Left lobe of liver (tissue), 2 donors: ENCODE measurements at regions not wholly inside any gene's neighbourhood (a gene's known extent, or its start where the extent isn't known, plus 50 kb on each side); places are given as distances from the start of the nearest gene placed in this dataset.

Source experiments
- ATAC-seq: fragments of 200-7000 bp; cut with Tn5 transposase; one replicate; pipeline ENCODE4 v1.9.1; 2020; ENCODE audit warnings: mild to moderate bottlenecking, moderate library complexity
- DNase-seq: peaks from one replicate; pipeline ENCODE4 v3.0.0-alpha.2; 2020; ENCODE audit warnings: low spot score
- donor health status: DM: no; HTN: no; CAD: no; lungs with moderate emphysema.
- donor health status: DM: no; HTN: yes; CAD: no.

DNA sequence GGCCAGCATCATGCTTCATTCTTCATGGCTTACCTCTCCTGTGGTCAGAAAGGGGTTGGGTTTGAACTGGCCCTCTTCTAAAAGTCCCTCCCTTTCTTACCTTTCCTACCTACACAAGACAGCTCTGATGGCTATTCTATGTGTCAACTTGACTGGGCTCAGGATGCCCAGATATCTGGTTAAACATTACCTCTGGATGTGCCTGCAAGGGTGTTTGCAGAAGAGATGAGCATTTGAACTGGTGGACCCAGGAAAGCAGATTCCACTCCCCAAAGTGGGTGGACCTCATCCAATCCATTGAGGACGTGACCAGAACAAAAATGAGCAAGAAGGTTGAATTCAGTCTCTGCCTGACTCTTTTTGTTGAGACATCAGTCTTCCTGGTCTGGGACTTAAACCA lies 79.0 kb upstream of the TCF7L2 start:
- DNase-seq: no peak
- no peak for ATAC-seq

DNA sequence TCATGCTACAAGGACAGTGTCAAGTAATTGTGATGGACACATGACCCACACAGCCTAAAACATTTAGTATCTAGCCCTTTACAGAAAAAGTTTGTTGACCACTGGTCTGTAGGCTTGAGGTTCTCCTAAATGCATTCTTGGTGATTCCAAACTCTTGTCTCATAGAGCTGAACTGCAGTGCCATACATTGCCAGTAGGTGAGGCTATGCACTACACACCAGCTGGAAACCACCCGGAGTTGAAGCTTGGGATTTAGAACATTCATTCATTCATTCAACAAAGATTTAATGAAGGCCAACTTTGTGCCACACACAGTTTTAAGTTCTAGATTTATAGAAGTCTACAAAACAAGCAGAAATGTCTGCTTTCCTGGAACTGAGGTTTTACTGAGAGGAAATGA lies 77.3 kb upstream of the TCF7L2 start:
- DNase-seq: no peak

DNA sequence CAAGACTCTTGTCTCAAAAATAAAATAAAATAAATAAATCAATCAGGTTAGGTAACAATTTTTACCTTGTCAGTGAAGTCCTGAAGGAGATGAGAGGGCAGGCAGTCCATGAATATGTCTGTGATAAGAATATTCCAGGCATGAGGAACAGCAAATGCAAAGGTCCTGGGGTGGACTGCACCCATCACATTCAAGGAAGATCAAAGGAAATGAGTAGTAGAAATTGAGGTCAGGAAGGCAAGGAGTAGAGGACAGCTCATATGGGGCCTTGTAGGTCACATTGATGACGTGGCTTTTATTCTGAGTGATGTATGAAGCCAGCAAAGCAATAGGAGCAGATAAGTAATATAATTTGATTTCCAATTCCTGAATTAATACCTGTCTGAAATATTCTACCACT lies 76.5 kb upstream of the TCF7L2 start:
- DNase-seq: no peak
- no peak for ATAC-seq

More for the DNA sequence above, 77.3 kb upstream of the TCF7L2 start:
- no peak for ATAC-seq

DNA sequence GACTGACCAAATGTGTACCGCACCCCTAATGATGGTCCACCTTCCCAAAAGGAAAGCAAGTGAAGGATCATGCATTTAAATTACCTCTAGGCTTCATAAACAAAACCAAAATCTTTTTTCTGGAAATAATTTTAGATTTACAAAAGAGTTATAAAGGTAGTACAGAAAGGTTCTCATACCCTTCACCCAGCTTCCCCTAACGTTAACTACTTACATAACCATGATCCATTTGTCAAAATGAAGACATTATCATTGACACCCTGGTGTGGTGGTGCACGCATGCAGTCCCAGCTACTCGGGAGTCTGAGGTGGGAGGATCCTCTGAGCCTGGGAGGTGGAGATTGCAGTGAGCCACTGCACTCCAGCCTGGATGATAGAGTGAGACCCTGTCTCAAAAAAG lies 75.1 kb upstream of the TCF7L2 start:
- no peak for ATAC-seq

DNA sequence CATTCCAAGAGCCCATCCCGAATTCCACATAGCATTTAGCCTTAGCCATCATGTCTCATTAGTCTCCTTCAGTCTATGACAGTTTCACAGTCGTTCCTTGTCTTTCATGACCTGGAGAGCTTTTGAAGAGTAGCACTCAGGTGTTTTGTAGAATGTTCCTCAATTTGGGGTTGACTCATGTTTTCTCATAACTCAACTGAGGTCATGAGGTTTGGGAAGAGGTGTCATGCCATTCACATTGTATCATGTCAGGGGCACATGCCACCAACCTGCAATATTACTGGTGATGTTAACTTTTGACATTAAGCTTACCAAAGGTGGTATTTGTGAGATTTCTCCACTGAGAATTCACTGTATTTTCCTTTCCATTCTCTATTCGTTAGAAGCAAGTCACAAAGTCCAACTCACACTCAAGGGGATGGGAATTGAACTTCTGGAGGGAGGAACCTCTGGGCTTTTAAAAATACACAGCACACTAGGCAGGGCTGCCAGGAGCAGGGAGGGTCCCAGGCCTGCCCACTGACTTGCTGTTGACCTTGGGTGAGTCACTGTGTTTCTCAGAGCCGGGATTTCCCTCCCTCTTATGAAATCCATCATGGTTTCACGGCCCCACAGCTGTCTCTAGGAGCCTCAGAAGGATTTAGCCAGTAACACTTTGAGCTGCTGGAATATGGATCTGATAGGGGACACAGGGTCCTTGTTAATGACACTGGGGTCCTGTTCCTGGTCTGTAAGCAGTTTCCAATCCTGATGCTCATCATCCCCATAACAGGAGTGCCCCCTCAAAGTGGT lies 74.4 kb upstream of the TCF7L2 start:
- ATAC-seq (no peak), DNase-seq (no peak)

More for the DNA sequence above, 75.1 kb upstream of the TCF7L2 start:
- no peak for DNase-seq

DNA sequence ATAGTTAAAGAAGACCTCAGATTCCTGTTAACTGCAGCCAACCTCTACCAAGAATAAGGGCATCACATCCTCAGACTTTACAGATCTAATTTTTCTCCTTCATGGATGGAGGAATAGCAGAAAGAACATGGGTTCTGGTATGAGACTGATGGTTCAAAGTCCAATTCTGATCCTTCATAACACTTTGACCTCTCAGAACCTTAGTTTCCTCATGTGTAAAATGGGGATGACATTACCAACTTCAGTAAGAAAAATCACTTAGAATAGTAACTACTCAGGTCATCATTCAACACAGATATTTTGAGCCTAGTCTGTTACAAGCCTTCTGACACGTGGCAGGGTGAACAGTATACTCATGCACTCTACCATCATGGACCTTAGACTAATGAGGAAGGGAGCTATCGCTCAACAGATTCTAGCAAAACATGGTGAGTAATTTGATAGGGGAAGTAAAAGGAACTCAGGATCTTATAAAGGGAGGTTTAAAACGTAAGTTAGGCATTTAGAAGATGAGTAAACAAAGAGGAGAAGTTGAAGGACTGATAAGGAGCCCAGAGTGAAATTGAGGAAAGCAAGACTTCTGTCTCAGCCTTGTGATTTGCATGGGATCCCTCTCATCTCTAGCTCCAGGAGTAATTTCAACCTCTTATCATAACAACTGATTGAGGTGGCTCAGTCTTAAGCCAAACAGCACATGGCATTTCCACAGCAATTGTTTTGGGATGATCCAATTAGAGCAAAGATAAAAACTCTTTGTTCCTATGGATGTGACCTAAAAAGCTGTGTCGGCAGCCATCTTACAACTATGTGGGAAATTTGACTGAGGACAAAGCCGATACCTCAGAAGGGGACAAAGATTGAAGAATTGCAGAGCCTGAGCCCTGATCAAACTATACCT lies 69.2 kb upstream of the TCF7L2 start:
- no peak for DNase-seq
- no peak for ATAC-seq

DNA sequence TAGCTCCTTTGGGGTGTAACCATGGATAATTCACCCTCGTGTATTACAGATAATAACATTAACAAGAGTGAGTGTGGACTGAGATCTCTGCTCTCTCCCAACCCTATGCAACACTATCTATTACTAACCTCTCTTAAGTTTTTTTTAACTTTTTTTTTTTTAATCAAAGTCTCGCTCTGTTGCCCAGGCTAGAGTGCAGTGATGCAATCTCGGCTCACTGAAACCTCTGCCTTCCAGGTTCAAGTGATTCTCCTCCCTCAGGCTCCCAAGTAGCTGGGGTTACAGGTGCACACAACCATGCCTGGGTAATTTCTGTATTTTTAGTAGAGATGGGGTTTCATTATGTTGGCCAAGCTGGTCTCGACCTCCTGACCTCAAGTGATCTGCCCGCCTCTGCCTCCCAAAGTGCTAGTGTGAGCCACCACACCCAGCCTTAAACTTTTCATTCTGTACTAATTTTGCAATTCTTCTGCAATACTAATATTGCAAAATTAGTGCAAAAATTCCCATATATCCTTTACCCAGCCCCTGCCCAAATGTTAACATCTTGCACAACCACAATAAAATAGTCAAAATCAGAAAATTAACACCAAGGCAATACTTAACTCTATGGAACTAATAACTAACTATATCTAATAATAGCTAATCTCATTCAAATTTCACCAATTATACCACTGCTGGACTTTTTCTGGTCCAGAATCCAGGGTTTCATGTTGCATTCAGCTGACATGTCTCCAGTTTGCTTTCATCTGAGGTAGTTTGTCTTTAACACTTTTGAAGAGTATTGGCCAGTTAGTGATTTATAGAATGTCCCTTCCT lies 66.5 kb upstream of the TCF7L2 start:
- no peak for DNase-seq
- no peak for ATAC-seq

DNA sequence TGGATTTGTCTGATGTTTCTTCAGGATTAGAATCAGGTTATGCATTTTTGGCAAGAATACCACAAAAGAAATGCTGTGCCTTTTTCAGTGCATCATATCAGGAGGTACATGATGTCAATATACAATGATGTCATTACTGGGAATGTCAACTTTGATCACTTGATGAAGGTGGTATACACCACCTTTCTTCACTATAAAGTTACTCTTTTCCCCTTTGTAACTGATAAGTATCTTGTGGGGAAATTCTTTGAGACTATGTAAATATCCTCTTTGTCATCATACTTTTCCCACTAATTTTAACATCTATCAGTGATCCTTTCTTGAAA lies 65.9 kb upstream of the TCF7L2 start:
- DNase-seq (no peak), ATAC-seq (no peak)

DNA sequence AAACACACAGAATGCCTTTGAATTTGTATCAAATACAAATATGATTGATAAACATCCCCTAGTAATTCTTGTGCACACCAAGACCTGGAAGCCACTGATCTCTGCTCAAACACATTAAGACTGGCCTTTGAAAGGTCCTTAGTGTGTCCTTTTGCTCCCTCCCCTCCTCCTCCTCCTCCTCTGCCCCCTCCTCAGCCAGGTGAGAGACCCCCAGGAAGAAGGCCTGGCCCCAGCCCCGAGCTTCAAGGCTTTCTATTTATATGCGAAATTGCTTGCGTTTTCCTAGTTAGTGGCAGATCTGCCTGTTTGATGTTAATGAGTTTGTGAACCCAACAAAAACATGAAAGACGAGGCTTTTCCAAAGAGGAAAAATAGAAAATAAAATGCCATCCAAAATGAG lies 63.6 kb upstream of the TCF7L2 start:
- DNase-seq (no peak), ATAC-seq (no peak)

DNA sequence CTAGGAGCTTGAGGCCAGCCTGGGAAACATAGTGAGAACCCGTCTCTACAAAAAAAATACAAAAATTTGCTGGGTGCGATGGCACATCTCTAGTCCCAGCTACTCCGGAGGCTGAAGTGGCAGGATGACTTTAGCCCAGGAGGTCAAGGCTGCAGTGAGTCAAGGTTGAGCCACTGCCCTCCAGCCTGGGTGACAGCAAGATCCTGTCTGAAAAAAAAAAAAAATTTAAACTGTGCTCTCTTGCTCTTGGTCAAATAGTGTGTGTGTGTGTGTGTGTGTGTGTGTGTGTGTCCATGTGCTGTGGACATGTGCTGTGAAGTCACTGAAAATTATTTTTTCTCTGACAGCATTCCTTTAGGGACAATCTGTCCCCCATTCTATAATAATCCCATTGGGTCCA lies 62.1 kb upstream of the TCF7L2 start:
- ATAC-seq (no peak), DNase-seq (no peak)

DNA sequence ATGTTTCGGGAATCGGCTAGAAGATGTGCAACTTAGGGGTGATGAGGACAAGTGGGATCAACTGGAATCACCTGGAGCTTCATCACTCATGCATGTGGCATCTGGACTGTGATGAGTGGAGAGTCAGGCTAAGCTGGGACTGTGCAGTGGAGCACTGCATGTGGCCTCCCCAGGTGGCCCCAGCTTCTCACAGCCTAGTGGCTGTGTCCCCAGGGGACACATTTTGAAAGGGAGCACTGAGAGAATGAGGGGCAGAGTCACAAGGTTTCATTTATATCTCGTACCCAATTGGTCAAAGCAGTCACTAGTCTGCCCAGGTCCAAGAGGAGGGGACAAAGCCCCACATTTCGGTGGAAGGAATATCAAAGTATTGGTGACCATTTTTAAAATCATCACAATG lies 54.8 kb upstream of the TCF7L2 start:
- DNase-seq: no peak
- ATAC-seq: no peak

DNA sequence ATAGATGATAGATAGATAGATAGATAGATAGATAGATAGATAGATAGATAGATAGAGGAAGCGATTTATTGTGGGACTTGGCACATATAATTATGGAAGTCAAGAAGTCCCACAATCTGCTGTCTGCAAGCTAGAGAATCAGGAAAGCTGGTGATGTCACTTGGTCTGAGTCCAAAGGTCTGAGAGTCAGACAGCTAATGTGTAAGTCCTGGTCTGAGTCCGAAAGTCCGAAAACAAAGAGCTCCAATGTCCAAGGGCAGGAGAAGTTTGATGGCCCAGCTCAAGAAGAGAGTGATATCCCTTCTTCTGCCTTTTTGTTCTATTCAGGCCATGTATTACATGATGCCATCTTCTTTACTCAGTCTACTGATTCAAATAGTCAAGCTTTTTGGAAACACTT lies 53.8 kb upstream of the TCF7L2 start:
- ATAC-seq: peak; percentile 22
- peak; percentile 58 for DNase-seq

DNA sequence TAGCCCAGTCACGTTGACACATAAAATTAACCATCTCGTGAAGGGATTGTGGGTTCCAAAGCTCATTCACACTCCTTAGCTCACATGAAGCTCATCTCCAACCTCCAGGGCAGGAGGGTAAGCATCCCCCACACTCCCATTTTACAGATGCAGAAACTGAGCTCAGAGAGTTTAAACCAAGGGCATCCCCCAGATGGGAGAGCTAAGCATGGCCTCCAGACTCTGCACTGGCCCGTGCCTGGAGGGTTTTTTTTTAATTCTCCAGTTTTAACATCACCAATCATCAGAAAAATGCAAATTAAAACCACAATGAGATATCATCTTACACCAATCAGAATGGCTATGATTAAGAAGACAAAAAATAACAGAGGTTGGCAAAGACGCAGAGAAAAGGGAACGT lies 53.3 kb upstream of the TCF7L2 start:
- DNase-seq (no peak), ATAC-seq (no peak)

DNA sequence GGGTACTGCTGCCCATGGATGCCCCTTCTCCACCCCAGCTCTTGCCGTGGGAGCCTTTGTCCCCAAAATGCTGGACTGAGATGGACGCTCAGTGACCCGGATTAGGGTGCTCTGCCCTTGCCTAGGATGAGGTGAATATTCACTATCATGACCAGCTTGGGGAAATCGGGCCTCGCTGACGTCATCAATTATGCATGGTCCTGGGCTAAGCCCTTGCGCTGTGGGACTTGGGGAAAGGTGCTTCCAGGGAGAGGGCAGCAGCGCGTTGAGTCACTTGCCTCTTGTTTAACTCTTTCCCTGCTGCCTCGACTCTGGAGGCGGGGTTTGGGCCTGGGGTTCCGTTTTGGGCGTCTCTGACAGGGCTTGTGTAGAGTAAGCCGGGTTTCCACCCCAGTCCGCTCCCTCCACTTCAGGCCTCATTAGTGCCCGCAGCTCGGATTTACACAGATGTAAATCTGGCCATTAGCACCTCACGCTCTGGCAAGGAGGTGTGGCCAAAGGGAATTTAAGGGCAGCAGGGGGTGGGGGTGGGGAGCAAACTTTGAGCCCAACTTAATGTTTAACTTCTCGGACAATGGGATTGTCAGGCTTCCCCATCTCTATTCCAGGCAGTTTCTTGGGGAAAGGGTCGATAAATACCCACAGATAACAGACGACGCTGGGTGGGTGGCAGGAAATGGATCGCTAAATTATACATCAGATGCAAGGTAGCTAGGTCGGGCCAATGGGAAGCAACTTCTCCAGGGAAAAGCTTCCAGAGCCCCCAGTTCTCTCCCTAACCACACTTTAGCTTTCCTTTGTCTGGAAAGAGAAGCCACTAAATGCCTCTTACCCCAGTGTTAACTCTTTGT lies 51.3 kb upstream of the TCF7L2 start:
- DNase-seq (peak; percentile 78), ATAC-seq (peak; percentile 85)

DNA sequence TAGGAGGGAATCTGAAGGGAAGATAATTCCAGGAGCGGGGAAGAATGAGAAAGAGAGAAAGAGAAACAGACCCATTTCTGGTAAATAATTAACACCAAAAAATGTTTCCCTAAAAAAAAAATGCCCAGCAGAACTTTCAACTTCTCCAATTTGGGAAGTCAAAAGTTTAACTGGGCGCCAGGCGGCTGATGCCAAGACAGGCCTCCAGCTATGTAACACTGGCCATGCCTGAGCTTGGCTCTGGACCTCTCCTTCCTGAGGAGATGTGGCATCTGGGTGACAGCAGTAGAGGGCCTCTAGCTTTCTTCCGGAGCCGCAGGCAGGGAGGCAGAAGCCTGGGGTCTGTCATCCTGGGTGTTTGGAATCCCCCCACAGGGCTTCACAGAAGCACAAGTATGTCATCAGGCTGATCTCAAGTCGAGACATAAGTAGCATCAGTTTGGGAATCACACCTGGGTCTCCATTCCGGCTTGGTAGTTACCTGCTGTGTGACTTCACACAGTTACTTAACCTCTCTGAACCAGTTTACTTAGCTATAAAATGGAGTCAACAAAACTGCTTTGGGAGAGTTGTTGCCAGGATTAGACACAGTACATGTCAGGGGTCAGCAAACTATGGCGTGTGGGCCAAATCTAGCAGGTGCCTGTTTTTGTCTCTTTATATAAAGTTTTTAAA lies 50.5 kb upstream of the TCF7L2 start:
- DNase-seq: peak; percentile 84

More for the DNA sequence above, 50.5 kb upstream of the TCF7L2 start:
- peak; percentile 81 for ATAC-seq
